HG02678 (cell line): ENCODE measurements at regions not wholly inside any gene's neighbourhood (a gene's known extent, or its start where the extent isn't known, plus 50 kb on each side); places are given as distances from the start of the nearest gene placed in this dataset.
"Not testable (repeated sequence)": the region's sequence is repeated elsewhere in the genome, so short reads cannot be mapped to it uniquely, and the experiment has no call there.

Experiments
- ATAC-seq: cut with Tn5 transposase; IDR thresholded peaks from one replicate; pipeline ENCODE4 v1.9.1; 2021; ENCODE audit warnings: mild to moderate bottlenecking, moderate library complexity; ENCODE audit not compliant: unreplicated experiment

DNA sequence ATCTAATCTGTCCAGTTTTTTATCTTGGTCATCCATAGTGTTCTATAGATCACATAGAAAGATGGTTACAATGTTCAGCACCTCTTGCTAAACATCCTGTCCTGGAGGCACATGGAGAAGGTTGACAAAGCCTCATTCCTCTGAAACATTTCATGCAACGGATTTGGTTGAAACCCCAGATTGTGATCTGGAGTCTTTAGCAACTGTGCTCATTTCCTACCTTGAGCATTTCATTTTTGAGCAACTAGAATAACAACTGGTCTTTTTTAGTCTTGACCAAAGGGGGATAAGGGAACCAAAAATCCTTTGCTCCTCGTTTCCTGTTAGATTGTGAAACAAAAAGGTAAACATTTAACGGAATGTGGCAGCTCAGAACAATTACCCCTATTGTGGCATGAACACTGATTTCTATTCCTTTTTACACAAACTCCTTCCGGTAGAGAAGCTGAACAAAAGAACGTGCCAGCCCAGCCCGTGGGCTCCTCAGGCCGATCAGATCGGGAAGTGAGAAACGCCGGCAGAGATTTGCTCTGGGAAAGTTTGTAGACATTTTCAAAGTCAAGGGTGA lies 94.7 kb upstream of the ERRFI1 start:
- no peak for ATAC-seq

DNA sequence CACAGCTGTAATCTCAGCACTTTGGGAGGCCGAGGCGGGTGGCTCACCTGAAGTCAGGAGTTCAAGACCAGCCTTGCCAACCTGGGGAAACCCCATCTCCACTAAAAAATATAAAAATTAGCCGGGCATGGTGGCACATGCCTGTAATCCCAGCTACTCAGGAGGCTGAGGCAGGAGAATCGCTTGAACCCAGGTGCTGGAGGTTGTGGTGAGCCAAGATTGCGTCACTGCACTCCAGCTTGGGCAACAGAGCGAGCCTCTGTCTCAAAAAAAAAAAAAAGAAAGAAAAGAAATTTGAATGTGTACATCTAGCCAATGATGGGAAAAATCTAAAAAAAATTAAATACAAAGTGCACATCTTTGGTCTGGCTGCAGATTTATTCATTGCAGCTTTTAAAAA lies 92.6 kb upstream of the ERRFI1 start:
- ATAC-seq: not testable (repeated sequence)

DNA sequence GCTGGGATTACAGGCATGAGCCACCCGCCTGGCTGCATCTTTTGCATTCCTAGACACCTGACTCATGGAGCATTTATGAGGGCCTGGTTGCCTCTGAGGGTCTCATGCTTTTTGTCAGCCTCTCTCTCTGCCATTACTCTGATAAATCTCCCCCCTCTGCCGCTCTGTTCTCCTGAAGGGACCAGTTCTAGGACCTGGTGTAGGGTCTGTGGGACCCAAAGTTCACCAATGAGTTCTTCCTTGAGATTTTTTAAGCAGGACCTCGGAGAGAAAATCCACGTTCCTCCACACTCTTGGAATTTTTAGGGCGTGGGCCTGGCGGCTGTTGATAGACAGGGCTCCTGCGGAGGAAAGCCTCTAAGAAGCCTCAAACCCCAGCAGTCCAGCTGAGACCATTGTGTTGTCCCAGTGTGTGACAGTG lies 91.9 kb upstream of the ERRFI1 start:
- ATAC-seq: no peak

DNA sequence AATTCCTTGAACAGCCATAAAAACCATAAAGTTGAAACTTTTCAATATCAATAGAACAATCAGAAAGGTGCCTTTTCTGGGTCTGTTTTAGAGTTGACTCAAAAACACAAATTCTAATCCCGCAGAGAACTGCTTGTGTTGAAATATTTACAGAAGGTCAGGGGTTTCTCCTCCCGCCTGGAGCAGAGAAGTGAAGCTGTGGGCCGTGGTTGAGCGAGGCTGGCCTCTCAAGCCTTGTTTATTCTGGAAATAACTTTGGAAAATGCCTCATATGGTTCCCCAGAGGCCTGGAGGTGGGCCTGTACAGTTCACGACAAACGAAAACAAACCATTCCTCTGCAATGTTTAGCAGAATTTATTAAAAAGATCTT lies 90.8 kb upstream of the ERRFI1 start:
- ATAC-seq: no peak

DNA sequence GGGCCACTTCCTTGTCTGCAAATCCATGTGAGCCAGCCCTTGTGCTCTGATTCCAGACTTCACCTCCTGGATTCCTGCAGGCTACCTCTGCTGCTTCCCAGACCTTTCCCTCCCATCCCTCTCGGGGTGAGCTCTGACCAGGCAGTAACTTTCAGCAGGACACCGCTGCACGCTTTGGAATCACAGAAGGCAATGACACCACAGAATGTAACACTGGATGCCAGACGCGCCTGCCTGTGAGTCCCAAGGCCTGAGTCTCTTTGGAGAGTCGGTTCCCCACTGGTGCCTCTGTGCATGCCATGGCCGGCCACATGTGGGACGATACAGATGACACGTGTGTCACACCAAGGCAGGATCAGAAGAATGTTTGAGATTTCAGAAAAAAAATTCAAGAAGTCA lies 89.7 kb upstream of the ERRFI1 start:
- ATAC-seq: no peak

DNA sequence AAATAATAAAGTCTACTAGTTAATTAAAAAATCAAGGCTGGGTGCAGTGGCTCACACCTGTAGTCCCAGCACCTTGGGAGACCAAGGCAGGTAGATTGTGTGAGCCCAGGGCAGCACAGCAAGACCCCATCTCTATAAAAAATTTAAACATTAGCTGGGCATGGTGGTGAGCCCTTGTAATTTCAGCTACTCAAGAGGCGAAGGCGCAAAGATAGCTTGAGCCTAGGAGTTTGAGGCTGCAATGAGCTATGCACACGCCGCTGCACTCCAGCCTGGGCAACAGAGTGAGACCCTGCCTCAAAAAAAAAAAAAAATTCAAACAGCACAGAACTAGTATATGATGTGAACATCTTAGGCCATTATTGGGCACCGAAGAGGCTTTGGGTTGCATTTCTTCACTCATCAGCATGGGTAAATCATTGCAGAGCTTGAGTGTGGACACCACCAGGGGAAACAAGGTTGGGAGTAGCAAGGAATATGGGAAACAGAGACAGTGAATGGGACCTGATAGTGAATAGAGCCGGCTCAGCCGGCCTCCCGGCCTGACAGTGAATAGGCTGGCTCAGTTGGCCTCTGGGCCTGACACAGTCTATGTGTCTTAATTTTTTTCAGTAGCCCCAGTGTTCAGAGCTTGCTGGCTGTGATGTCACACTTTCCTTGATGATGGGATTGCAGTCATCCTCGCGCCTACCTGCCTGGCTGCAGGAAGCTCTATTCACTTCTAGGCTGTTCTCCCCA lies 89.1 kb upstream of the ERRFI1 start:
- ATAC-seq: no peak

DNA sequence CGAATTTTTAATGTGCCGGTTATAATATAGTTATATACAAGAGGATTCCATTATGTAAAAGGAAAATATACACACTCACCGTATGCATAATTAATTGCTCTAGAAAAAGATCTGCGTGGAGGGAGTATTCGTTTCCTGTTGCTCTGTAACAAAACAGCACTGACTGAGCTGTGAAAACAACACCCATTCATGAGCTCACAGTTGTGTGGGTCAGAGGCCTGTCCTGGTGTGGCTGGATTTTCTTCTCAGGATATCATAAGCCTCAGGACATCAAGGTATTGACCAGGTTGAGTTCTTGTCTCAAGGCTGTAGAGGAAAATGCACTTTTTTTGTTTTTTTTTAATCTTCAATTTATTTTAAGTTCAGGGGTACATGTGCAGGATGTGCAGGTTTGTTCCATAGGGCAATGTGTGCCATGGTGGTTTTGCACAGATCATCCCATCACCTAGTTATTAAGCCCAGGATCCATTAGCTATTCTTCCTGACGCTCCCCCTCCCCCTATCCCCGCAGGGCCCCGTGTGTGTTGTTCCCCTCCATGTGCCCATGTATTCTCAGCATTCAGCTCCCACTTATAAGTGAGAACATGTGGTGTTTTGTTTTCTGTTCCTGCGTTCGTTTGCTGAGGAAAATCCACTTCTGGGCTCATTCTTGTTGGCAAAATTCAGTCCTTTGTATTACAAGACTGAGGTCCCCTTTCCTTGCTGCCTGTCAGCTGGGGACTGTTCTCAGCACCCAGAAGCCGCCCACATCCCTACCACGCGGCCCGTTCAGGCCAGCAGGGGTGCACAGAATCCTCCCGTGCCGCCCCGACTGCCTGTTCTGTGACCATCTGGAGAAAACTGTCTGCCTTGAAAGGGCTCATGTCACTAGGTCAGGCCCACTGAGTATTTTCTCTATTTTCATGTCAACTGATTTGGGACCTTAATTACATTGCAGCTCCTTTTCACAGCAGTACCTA lies 87.4 kb upstream of the ERRFI1 start:
- no peak for ATAC-seq

DNA sequence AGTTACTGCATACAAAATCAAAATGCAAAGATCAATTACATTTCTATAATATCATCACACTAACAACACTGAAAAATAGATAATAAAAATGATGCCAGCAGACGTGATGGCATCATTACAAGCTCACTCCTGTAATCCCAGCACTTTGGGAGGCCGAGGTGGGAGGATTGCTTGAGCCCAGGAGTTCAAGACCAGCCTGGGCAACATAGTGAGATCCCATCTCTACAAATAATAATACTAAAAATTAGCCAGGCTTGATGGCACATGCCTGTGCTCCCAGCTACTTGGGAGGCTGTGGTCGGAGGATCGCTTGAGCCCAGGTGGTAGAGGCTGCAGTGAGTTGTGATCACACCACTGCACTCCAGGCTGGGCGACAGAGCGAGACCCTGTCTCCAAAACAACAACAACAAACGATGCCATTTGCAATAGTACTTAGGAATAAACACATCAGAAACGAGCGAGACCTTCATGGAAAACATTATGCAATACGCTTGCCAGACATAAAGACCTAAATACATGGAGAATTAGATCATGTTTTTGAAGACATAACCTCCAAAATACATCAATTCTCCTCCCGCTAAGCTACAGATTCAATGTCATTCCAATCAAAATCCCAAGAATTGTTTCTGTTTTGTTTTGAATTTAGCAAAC lies 86.6 kb upstream of the ERRFI1 start:
- no peak for ATAC-seq

DNA sequence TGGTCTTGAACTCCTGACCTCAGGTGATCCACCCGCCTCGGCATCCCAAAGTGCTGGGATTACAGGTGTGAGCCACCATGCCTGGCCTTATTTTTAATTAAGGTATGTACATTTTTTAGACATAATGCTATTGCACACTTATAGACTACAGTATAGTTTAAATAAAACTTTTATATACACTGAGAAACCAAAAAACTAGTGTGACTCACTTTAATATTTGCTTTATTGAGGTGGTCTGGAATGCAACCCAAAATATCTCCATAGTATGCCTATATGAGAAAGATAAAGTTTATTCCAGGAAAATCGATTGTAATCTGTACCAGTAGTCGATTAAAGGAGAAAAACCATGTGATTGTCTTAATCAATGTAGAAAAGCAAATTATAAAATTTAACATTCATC lies 85.5 kb upstream of the ERRFI1 start:
- no peak for ATAC-seq

DNA sequence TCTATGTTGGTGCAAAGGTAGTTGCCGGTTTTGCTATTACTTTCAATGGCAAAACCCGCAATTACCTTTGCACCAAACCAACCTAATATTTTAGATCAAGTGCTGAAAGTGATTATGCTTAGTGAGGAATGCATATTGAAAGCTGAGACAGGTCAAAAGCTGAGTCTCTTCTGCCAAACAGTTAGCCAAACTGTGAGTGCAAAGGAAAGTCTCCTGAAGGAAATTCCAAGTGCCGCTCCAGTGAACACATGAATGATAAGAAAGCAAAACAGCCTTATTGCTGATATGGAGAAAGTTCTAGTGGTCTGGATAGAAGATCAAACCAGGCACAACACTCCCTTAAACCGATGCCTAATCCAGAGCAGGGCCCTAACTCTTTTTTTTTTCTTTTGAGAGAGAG lies 83.1 kb upstream of the ERRFI1 start:
- no peak for ATAC-seq

DNA sequence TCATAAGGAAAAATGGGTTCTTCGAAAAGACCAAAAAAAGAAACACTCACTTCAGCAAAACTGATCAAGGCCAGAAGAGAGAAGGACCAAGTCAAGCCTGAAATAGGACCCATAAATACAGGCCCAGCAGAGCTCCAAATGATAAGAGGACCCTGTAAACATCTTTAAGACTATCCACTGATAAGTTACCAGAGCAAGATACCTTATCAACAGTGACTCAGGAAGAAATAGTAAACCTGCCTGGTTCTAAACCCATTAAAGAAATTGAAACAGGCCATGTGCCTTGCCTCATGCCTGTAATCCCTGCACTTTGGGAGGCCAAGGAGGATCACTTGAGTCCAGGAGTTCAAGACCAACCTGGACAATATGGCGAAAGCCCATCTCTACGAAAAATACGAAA lies 81.8 kb upstream of the ERRFI1 start:
- no peak for ATAC-seq

DNA sequence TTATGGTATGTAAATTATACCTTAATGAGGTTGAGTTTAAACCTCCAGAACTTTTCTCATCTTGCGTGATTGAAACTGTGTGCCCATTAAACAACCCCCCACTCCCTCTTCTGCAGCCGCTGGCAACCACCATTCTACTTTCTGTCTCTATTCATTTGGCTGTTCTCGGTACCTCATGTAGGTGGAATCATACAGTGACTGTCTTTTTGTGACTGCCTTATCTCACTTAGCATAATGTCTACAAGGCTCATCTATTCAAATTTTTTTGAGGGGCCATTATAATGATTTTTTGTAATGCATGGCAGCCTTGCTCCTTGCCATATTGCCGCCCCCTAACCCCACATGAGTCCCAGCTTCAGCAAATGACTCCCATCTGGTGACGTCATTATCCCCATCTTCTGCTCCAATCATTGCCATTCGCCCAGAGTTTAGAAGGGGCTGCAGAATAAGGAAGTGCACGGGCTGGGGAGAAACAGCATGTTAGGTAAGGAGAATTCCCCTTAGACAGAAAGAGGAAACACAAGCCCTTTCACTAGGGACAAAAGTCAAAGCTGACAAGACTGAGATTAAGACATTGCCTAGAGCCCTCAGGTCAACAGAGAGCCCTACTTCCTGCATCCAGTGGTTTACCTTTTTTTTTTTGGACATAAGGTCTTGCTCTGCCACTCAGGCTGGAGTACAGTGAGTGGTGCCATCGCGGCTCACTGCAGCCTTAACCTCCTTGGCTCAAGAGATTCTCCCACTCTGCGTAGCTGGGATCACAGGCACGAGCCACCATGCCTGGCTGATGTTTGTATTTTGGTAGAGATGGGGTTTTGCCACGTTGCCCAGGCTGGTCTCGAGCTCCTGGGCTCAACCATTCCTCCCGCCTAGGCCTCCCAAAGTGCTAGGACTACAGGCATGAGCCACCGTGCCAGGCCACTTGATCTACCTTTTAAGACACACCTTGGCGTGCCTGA lies 78.4 kb upstream of the ERRFI1 start:
- no peak for ATAC-seq

DNA sequence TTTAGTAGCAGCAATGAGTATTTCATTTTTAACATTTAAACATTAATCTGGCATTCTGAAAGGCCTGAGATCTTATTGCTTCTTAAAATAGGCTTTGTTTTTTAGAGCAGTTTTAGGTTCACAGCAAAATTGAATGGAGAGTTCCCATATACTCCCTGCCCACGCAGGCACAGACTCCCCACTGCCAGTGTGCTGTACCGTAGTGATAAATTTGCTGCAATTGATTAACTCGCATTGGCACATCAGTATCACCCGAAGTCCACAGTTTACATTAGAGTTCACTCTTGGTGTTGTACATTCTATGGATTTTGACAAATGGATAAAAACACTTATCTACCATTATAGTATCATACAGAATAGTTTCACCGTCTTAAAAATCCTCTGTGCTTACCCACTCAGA lies 71.8 kb upstream of the ERRFI1 start:
- ATAC-seq: no peak

DNA sequence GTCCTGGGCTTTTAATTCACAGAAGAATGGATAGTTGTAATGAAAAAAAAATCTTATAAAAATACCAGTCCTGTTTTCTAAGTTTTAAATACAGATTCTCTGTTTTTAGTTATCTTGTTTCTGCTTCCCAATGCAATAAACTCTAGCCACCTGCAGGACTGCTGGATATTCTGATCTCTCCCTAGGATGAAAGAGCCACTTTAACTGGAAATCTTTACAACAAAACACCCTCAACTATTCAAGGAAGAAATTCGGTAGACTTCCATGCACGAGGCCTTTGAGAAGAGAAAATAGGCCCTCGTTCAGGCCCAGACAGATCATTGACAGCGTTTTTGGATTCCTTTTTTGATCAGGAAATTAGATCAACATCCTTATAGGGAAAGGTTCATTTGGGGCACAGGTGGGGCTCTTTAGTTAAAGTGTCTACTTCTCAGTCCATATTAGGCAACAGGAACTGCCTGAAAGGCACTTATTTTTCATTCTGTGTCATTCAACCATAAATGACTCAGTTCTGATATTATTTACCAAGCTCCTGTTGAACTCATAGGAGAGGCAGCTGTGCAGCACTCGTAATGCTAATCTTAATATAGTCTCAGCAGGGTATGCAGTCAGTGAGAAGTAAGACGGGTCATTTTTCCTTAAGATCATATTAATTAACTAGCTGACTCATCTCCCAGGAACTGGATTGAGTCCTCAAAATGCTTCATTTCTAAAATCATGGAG lies 71.1 kb upstream of the ERRFI1 start:
- peak; percentile 88 for ATAC-seq

DNA sequence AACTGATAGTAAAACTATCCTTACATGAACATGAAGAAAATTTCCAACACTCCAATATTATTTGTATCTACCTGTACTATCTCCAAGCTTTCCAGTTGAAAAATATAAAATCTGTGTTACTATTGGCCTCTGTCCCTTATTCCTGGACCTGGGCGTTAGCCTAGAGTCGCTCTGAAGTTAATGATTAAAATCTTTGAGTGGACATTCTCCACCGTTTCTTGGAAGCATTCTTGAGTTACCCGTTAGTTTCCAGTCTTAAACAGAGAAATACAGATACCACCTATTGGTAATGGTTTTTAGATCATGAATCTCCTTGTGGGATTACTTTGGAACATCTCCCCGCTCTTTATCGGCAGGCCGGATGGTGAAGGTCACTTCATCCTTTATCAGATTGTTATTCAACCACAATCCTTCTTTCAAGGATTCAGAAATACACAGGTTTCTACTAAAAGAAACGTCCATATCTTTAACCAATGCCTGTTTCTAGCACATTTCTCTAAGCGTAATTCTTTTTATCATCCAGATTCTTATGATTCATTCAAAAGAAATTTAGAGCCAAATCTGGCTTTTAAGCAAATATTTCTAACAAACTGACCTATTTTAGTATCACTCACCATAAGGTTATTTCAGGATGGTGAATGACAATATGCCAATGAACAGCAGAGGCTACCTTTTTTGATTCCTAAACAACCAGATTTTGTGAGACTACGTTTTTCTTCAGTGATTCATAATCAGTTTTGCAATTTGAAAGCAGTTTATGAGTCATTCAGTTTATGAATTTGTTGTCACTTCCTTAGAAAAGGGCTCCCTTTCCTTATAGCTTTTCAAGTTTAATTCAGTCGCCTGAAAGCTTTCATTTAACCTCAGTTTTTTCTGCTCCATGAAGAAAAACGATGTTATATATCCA lies 70.2 kb upstream of the ERRFI1 start:
- ATAC-seq: no peak

DNA sequence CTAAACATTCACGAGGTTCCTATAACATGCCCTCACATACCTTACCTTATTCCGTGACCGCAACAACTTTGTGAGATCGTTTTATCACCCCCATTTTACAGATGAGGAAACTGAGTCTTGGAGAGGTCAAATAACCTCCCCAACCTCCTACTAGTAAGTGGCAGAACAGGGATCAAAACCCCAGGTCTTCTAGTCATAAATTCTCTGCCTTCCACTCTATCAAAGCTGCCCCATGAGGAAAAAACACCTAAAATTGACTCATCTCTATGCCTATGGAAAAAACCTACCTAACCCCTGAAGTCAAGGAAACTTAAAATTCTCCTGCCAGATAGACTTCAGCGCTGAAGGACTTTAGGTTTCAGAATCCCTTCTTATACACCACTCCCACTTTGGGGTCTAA lies 69.5 kb upstream of the ERRFI1 start:
- ATAC-seq: no peak

DNA sequence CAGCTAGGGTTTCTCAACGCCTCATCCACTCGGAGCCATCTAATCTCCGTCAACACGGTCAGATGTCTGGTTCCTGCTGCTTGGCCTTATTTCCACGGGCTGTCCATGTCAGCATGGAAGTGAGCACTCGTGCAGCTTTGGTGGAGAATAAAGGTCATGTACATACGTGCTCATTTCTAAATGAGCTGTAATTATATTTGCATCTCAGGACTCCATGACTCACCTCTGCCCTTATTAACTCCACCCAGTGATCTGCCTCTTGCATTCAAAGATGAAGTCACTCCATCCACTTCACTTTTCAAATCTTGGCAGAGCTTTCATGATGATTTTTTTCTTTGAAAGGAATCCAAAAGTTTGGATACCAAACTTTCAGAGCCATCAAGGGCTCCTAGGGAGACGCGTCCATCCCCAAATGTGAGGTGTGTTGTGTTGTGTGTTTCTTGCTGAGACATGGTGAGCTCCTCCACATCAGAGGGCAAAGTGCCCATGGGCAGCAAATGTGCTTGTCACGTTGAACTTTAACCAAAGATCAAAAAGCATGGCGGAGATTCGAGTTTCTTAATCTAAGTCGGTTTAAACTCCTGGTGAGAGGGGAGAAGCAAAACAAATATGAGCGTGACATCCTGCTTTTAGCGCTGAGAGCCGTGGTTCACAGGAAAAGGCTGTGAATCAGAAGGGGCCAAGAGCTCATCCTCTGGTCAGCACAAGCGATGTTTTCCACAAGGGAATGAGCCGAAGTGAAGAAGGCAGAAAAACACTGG lies 68.6 kb upstream of the ERRFI1 start:
- ATAC-seq: no peak
